HG02642 (cell line): ENCODE measurements at regions not wholly inside any gene's neighbourhood (a gene's known extent, or its start where the extent isn't known, plus 50 kb on each side); places are given as distances from the start of the nearest gene placed in this dataset.

ENCODE experiments used
- ATAC-seq: cut with Tn5 transposase; IDR thresholded peaks from one replicate; pipeline ENCODE4 v1.9.1; 2021; ENCODE audit warnings: mild to moderate bottlenecking; ENCODE audit not compliant: unreplicated experiment, poor library complexity

DNA sequence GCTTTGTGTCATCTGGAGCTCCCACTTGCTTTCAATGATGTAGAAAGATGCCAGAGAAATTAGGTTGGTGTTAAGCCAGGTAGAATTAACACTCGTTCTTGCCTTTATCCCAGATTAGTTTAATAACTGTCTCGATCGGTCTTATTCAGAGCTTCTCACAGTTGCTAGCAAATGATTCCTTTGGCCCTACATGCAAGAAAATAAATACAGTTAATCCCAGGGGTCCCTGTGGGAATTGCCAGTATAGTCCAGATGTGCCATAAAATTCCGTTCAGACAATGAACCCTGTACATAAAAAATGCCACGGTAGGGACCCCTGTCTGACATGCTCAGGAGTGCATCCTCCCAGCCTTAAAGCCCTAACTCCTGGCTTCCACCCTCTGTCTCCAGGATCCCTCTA is 207.5 kb downstream of the ARHGAP12 start:
- ATAC-seq, result no peak

DNA sequence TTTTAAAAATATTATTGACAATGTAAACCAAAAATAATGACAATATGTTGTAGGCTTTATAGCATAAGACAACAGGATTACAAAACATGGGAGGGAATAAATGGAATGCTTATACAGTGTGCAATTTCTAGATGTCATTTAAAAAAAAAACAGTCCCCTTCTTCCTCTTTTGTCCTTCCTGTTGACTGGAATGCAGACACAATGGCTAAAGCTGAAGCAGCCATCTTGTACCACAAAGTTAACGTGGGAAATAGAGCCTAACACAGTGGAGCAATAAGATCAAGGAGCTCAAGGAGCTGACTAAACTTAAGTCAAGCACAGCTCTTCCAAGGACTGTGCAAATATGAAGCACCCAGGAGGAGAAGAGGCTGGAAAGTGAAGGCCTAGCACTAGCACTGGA is 208.1 kb downstream of the ARHGAP12 start:
- no peak for ATAC-seq

DNA sequence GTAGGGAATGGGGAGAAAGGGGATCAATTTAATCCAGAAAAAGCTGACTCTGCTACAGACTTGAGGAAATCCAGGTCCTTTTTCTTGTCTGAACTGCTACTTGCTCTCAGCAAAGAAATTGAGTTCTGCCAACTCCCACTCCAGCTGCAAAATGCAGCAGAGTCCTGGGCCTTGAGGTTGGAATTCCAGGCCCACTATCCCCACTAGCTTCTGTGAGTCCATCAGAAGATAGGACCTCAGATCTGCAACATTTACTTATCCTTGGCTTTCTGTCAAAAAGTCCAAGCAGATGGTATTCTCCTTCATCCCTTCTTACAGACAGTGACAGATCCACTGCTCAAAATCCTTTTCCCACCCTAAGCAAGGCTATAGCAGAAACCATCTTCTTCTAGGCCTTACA is 219.2 kb downstream of the ARHGAP12 start:
- ATAC-seq, result no peak

DNA sequence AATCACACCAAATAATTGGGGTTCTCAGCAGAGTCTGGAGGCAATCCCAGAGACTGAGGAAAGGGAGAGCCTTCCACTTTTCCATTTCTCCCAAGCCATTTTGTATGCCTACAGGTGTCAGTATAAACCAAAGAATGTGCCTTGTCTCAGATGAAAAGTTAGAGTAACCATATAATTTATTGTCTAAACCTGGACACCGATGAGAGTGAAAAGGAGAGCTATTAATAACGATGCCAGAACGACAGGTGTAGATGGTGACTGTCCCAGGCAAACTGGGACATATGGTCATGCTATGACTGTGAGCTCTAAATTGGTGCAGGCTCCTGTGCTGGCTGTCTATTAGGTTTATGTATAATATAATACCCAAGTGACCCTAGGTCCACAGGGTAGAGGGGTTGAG is 219.6 kb downstream of the ARHGAP12 start:
- ATAC-seq, result no peak

DNA sequence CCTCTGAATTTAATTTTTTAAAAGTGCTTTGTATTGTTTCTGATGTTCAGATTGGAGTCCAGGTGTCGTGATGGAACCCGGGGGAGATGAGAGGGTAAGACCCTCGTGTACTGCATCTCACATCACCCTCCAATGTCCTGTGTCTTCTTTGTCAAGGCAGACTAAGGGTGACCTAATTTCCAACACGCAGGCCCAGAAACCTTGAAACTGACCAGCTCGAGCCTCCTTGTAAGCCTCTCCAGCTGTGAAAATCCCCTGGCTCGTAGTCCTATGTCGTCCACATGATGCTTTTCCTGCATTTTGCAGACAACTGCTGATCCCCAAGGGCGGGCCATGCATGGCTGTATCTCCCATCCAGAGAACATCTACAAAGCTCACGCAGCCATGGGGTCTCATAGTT is 220.2 kb downstream of the ARHGAP12 start:
- no peak for ATAC-seq

DNA sequence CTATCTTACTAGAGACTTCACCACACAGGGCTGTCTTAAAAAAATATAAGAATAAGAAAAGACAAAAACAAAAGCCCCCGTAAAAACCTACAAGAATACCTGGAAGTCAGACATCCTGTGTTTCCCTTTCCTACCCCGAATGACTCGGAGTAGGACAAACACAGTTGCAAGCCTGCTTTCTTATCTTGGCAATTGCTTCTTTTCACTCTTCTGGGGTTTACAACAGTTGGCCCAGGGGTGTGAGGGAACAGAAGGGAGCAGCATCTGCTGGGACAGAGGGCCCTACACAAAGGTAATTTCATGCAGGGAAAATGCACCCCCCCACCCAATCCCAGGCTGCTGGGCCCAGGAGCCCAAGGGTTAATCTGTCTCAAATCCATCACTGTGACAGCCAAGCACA is 220.6 kb downstream of the ARHGAP12 start:
- ATAC-seq, result no peak

DNA sequence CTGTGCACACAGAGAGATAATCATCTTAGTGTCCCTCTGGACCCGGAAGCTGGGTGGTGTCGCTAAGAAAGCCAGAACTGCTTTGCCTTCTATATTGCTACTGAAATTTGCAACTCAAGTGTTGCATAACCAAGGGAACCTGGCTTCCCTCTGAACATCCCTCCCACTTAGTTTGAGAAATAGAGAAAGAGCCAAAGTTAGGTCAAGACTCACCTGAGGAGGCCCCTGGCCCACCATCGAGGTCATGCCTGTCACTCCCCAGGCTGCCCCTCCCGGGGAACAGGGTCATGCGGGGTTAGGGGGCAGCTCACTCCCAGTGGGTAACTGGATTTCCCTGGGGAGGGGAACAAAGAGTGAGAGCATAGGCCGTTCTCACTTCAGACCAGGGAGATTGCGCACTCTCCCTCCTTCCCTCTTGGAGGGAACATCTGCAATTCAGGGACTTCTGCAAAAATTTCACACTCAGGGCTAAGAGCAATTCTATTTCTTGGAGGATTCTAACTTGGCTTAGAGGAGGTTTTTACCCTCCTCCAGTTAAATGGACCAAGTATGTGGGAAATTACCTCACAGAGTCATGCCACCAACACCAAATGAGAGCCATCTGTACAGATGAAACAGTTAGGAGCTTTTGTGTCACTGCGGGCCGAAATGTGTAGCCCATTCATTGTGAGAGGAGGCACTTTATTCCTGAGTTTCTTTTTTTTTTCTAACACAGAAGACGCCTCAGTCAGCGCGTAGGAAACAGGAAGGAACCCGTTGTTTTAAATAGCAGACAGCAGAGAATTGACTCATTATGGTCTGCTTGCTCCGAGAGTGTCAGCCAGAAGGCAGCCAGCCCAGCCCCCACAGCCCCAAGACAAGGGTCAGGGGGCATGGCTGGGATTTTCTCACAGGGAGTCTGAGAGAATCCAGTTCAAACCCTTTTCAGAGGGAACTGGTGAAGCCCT is 221.3 kb downstream of the ARHGAP12 start:
- peak; percentile 88 for ATAC-seq

DNA sequence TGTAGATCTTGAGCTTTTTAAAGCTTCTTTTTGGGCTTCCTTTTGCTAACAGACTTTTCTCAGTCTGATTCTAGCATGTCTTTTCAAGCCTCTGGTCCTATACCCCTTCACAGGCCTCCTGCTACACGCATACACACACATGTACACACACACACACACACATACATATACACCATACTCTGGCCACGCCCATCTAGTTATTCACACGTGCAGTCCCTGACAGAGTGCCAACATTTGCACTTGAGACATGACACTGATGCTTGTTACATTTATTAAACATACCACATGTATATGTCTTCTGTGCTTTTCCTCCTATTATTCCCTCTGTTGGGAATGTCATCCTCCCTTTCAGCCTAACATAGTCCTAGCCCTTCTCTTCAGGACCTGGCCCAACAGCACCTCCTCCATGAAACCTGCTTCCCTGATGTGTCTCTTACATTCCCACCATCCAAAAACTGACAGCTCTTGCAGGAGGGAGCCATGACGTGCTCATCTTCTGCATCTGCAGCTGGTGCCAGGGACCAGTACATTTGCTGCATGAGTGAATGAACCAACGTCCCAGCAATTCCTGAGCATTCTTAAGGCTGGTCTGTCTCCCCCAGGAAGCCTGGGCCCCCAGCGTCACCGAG is 222.1 kb downstream of the ARHGAP12 start:
- ATAC-seq, result no peak

DNA sequence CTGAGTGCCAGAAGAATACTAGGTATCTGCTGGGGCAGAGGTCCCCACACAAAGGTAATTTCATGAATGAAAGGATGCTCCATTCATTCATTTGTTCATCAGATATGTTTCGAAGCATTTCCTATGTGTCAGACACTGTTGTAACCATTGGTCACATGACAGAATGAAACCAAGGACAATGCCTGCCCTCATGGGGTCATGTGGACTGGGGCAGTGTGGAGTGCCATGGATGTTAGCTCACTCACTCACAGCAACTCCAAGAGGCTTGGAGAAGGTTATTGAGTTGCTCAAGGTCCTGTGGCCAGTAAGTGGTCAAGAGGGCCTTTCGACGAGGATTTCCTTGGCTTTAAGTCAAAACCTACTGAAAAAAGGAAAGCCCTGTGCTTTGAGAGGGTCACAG is 223.5 kb downstream of the ARHGAP12 start:
- no peak for ATAC-seq

DNA sequence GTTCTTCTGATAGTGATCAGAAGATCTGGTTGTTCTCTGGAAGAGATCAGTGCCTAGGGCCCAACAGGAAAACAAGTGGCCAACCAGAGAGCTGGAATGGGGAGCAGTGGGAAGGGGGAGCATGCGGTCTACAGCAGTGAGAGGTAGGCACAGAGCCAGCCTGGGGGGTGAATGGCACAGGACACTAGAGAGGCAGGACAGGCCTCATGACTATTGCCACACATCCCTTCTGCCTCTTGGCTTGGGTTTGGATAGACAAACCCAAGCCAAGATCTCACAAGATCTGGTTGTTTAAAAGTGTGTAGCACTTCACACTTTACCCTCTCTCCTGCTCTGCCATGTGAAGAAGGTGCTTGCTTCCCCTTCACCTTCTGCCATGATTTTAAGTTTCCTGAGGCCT is 224.4 kb downstream of the ARHGAP12 start:
- ATAC-seq, result no peak

DNA sequence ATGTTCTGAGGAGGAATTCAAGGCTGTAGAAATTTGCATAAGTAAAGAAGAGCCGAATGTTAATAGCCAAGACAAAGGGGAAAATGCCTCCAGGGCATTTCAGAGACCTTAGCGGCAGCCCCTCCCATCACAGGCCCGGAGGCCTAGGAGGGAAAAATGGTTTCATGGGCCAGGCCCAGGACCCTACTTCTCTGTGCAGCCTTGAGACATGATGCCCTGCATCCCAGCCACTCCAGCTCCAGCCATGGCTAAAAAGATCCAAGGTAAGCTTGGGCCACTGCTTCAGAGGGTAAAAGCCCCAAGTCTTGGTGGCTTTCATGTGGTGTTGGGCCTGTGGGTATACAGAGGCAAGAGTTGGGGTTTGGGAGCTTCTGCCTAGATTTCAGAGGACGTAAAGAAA is 225.7 kb downstream of the ARHGAP12 start:
- no peak for ATAC-seq

DNA sequence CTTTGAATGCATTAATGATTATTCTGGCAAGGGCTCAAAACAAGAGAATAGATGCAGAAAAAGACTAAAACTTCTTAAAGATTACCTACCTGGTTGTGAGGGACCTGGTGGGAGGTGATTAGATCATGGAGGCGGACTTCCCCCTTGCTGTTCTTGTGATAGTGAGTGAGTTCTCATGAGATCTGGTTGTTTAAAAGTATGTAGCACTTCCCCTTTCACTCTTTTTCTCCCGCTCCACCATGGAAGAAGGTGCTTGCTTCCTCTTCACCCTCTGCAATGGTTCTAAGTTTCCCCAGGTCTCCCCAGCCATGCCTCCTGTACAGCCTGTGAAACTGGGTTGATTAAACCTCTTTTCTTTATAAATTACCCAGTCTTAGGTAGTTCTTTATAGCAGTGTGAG is 226.6 kb downstream of the ARHGAP12 start:
- no peak for ATAC-seq

DNA sequence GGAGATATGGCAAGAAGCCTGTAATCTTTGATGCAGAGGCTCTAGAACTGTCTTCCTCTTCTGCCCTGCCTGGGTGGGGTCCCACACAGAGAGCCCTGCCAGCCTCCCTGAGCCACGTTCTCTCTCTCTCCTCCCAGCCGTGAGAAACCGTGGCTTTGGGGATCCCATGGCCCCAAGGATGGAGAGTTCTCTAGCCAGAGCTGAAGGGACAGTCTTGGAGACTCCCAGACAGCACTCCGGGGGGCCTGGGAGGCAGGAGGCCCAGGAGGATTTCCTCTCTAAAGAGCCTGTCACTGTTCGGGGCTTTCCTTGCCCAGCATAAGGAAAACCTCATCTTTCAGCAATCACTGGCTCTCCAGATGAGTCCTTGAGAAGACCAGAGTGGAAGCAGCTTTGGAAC is 227.1 kb downstream of the ARHGAP12 start:
- no peak for ATAC-seq

DNA sequence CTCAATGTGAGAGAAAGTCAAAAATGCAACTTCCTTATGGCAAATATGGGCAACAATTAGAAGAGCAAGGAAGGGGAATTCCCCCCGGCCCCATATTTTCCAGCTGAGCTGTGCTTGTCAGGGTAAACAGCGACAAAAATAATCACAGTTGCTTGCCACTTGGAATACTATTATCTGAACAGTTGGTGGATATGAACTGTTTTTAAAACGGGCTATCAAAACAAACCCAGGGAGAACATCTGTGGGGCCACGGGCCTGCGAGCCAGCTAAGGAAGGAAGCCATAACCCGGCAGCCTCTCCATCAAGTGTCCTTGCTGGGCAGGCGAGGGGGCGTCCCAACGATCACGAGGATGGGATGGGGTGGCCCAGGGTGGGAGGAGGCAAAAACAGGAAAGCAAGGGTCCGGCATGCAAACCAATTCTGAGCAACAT is 228.4 kb downstream of the ARHGAP12 start:
- no peak for ATAC-seq

DNA sequence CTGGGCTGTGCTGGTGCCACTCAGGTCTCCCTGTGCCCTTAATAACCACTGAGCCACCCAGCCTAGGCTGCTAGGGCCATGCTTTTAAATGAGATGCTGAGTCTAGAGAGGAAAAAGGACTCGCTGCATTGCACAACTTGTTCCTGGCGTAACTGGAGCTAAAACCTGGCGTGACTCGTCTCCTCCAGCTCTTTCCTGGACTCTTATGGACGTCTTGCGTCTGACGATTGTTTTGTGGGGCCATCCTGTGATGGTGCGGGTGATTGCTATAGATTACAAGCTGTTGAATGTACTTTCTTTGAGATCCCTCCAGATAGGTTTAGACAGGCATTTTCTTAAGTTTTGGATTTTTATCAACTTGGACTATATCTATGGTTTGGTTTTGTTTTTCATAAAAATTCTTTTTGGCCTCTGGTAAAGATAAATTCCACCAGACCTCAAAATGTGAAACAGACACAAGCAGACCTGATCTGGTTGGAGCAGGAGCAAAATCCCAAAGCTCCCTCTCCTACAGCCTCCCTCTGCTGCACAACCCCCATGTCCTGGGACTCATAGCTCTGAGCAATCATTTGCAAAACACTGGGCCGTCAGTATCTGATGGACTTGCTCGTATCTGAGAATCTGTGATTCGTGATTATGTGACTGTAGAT is 230.3 kb downstream of the ARHGAP12 start:
- ATAC-seq, result no peak

DNA sequence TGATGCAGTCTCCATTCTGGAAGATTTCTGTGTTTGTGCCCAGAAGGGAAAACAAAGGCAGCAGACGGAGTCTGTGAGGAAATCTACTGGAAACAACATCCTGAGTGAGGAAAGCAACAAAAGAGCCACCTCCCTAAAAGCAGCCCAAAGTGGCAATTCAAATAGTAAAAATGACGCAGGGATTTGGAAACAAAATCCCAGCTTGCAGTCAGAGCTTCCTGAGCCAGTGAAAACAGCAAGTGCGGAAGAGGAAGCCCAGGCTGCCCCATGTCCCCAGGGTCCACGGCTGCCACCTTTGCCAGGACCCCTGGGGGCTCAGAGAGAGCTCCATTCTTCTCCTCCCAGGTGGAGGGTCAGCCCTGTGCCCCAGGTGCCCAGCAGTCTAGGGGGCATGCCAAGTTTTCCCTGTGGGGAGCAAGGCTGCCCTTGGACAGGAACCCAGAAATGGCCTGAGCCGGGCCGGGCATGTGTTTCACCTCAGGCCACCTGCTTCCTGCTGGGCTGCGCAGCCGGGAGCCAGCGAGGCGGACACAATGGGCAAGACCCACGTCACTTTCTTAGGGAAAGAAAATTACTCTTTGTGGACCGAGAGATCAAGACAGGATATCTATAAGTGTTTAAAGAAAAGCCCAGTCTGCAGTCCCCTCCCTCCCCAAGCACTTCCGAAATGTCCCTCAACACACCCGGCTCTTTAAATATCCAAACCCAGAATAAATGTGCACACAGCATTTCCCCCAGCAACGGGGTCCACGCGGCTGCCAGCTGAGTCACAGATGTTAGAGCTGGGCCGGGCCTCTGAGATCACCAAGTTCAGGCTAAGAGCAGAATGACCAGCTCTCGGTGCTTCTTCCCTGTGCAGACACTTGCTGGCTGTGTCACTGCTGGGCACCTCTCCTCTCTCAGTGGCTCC is 231.1 kb downstream of the ARHGAP12 start:
- ATAC-seq, result no peak

DNA sequence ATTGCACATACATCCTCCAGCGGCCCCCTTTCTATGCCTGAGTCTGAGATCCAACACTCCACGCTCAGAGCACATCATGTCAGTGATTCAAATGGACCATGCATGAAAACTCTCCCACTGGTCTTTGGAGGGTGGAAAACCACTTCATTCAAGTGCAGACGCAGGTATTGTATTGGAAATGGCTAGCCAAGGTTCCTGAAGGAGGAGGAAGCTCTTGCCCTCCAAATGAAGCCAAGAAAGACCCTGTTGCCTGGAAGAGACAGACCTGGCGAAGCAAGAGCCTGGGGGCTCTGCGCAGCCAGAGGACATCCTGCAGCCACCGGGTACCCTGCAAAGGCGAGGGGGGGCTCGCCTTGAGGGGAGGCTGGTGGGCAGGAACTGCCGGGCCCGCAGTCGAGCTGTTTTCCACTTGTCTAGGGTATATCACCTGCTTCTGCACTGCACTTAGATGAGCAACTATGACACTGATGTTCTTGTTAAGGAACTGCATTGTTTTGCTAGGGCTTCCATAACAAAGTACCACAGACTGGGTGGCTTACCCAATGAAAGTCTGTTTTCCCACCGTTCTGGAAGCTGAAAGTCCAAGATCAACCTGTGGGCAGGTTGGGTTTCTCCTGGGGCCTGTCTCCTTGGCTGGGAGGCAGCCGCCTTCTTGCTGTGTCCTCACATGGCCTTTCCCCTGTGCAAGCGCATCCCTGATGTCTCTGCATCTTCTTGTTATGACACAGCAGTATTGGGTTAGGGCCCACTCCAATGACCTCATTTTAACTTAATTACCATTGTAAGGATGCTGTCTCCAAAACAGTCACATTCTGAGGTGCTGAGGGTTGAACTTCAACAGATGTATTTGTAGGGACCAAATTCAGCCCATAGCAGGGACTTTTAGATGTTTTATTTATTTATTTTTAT is 233.4 kb downstream of the ARHGAP12 start:
- no peak for ATAC-seq

DNA sequence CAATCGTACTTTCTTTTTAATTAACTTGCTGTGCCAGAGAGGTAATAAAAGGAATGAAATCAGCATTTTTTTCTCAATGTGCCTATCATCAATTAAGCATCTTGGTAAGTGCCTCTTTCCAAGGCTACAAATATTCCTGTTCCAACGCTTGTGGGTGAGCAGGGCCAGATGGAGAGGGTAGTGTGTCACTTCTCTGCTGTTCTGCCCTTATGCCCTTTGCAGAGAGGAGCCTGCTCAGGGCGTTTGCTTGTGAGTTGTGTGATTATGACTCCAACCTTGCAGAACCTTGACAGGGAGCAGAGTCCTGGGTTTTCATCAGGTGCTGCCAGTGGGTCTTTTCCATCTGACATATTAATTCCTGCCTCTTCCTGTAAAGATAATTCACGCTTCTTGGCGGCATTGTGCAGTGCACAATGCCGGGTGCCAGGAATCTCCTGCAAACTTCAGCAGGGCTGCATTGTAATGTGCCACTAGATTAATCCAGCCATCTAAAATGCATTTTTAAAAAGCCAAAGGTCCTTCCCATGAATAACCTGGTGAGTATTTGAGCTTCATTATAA is 234.4 kb downstream of the ARHGAP12 start:
- ATAC-seq, result no peak

DNA sequence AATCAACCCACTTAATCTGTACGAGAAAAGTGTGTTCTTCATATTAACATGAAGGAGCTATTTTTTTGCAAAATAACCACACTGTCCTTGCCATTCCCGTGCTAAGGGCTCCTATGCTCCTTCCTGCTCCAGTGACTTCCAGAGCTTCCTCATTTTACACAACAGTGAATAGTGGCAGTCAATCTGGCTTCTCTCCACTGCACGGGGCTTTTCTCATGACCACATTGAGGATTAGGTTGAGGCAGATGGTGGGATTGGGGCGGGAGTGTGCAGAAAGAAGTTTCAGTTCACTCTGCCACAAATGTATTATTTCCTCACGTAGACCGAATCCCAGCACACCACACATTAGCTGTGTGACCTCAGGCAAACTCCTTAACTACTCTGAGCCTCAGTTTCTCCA is 235.1 kb downstream of the ARHGAP12 start:
- no peak for ATAC-seq
